Esophagus squamous epithelium (tissue), 5 donors: ENCODE measurements at regions not wholly inside any gene's neighbourhood (a gene's known extent, or its start where the extent isn't known, plus 50 kb on each side); places are given as distances from the start of the nearest gene placed in this dataset.

Experiments
- DNase-seq: peaks from one replicate; lab custom pipeline; 2025; lab: John Stamatoyannopoulos, UW
- H3K27ac ChIP-seq, 4 donors: fragments of 200-600 bp; sonication (generic); one replicate each; pipeline ENCODE4 v1.5.1; 2016 to 2019; ENCODE audit warnings: mild to moderate bottlenecking in 1 of 4
- H3K27me3 ChIP-seq, 4 donors: fragments of 200-600 bp; sonication (generic); 1 replicate in 3 of 4; 2 replicates in 1 of 4; pipeline versions ENCODE4 v1.5.1 to v1.6.0; 2017 to 2021; ENCODE audit warnings: antibody characterized with exemption in 1 of 4
- H3K36me3 ChIP-seq, 3 donors: fragments of 200-600 bp; sonication (generic); one replicate each; pipeline ENCODE4 v1.5.1; 2016 to 2019
- H3K4me1 ChIP-seq, 3 donors: fragments of 200-600 bp; sonication (generic); one replicate each; pipeline ENCODE4 v1.5.1; 2017 to 2019
- H3K4me3 ChIP-seq, 4 donors: fragments of 200-600 bp; sonication (generic); 1 replicate in 3 of 4; 2 replicates in 1 of 4; pipeline ENCODE4 v1.5.1; 2016 to 2019; ENCODE audit warnings: mild to moderate bottlenecking in 2 of 4, moderate library complexity in 1 of 4
- H3K9me3 ChIP-seq, 3 donors: fragments of 200-600 bp; sonication (generic); one replicate each; pipeline ENCODE4 v1.5.1; 2016 to 2019
- CTCF ChIP-seq, 6 experiments: fragments of 450-650 bp in 4 of 6; fragments of 200-600 bp in 2 of 6; sonication (generic) in 2 of 6; IDR thresholded peaks; one replicate each; pipeline ENCODE4 v1.5.1; 2016 to 2019; ENCODE audit warnings: antibody characterized with exemption in 6 of 6, mild to moderate bottlenecking in 4 of 6, moderate library complexity in 4 of 6
- POLR2A ChIP-seq, 4 donors: fragments of 450-650 bp; IDR thresholded peaks; one replicate each; pipeline ENCODE4 v1.6.1; 2017; ENCODE audit warnings: antibody characterized with exemption in 4 of 4, mild to moderate bottlenecking in 4 of 4, moderate library complexity in 3 of 4
- WGBS, 2 donors: methylation state at CpG; one replicate each; pipeline ENCODE4 v1.1.5; 2018; 5-methylcytosine and 5-hydroxymethylcytosine counted together
- intact Hi-C: fragments of 100-400 bp; cut with DNase I; formaldehyde crosslinking; loops from one replicate; pipeline ENCODE4 v1.15.0; 2022
- donor health status: DM: yes; HTN: yes; CAD: no.

GRCh38 chr11:134761926-134762247 is 349.8 kb upstream of the B3GAT1 start:
- no peak for TF ChIP-seq CTCF (IDR thresholded peaks at IDR 0.05)
- TF ChIP-seq POLR2A (IDR thresholded peaks at IDR 0.05) = no peak
- peak overlapping the region in 1 of 4 donors; percentile 22 for H3K4me3 ChIP-seq
- peaks cover 0 to 6% (median 0%) of the 10 kb centered on the region in 4 donors for H3K27me3 ChIP-seq
- no peak overlapping the region for H3K27ac ChIP-seq
- no peaks in the 10 kb centered on the region for H3K4me1 ChIP-seq
- 89 to 92% methylated on average over 10 to 17 of the region's 20 CpGs for WGBS, 2 donors
- no peaks in the 10 kb centered on the region for H3K36me3 ChIP-seq
- DNase-seq = no peak
- intact Hi-C loops = no loop called here
- no peaks in the 10 kb centered on the region for H3K9me3 ChIP-seq

GRCh38 chr11:134761386-134761785 is 349.3 kb upstream of the B3GAT1 start:
- no peak overlapping the region for H3K27ac ChIP-seq
- H3K36me3 ChIP-seq = no peaks in the 10 kb centered on the region
- TF ChIP-seq POLR2A (IDR thresholded peaks at IDR 0.05) (no peak), CTCF (IDR thresholded peaks at IDR 0.05) (no peak)
- intact Hi-C loops = no loop called here
- H3K9me3 ChIP-seq = no peaks in the 10 kb centered on the region
- peaks cover 0 to 6% (median 0%) of the 10 kb centered on the region in 4 donors for H3K27me3 ChIP-seq
- DNase-seq = no peak
- no peak overlapping the region for H3K4me3 ChIP-seq
- H3K4me1 ChIP-seq = no peaks in the 10 kb centered on the region
- WGBS, 2 donors = 75 to 80% methylated on average over 9 to 11 of the region's 12 CpGs

DNA sequence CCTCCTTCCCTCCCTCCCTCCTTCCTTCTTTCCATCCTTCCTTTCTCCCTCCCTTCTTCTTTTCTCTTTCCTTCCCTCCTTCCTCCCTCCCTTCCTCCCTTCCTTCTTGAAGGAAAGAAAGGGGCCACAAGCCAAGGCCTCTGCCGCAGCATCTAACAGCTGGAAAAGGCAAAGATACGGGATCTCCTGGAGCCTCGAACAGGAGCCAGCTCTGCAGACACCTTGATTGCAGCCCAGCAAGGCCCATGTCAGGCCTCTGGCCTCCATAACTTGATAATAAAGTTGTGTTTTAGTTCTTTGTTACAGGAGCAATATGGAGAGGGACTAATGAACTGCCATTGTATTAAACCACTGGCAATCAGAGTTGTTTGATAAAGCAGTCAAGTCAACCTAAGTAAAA is 348.9 kb upstream of the B3GAT1 start:
- H3K4me3 ChIP-seq = no peak overlapping the region
- TF ChIP-seq CTCF (IDR thresholded peaks at IDR 0.05) (no peak), POLR2A (IDR thresholded peaks at IDR 0.05) (no peak)
- H3K4me1 ChIP-seq = no peaks in the 10 kb centered on the region
- peaks cover 0 to 6% (median 0%) of the 10 kb centered on the region in 4 donors for H3K27me3 ChIP-seq
- intact Hi-C loops = no loop called here
- WGBS, 2 donors = 90 to 92% methylated on average over 2 to 3 of the region's 3 CpGs
- H3K36me3 ChIP-seq = no peaks in the 10 kb centered on the region
- H3K27ac ChIP-seq = no peak overlapping the region
- no peaks in the 10 kb centered on the region for H3K9me3 ChIP-seq
- no peak for DNase-seq

GRCh38 chr11:134760299-134760698 is 348.3 kb upstream of the B3GAT1 start:
- Histone ChIP-seq H3K36me3 (no peaks in the 10 kb centered on the region), H3K4me3 (no peak overlapping the region), H3K27me3 (peaks cover 0 to 6% (median 0%) of the 10 kb centered on the region in 4 donors), H3K9me3 (no peaks in the 10 kb centered on the region), H3K4me1 (no peaks in the 10 kb centered on the region), H3K27ac (no peak overlapping the region)
- WGBS, 2 donors = 79 to 85% methylated on average over 8 of the region's 12 CpGs
- intact Hi-C loops = no loop called here
- no peak for DNase-seq
- no peak for TF ChIP-seq CTCF (IDR thresholded peaks at IDR 0.05)
- TF ChIP-seq POLR2A (IDR thresholded peaks at IDR 0.05) = no peak

- Histone ChIP-seq H3K36me3 (no peaks in the 10 kb centered on the region), H3K9me3 (no peaks in the 10 kb centered on the region), H3K27me3 (peaks cover 0 to 6% (median 0%) of the 10 kb centered on the region in 4 donors), H3K27ac (no peak overlapping the region), H3K4me1 (no peaks in the 10 kb centered on the region), H3K4me3 (no peak overlapping the region)
- intact Hi-C loops = no loop called here
- TF ChIP-seq POLR2A (IDR thresholded peaks at IDR 0.05) (no peak), CTCF (IDR thresholded peaks at IDR 0.05) (no peak)
- no peak for DNase-seq
- WGBS, 2 donors = 80% methylated on average over 1 of the region's 11 CpGs; no CpG with 5 or more reads in 1 of the 2 donors
Measured at GRCh38 chr11:134759855-134760254, 347.8 kb upstream of the B3GAT1 start.
